ENCODE measurements at regions not wholly inside any gene's neighbourhood (a gene's known extent, or its start where the extent isn't known, plus 50 kb on each side); places are given as distances from the start of the nearest gene placed in this dataset.

DNA sequence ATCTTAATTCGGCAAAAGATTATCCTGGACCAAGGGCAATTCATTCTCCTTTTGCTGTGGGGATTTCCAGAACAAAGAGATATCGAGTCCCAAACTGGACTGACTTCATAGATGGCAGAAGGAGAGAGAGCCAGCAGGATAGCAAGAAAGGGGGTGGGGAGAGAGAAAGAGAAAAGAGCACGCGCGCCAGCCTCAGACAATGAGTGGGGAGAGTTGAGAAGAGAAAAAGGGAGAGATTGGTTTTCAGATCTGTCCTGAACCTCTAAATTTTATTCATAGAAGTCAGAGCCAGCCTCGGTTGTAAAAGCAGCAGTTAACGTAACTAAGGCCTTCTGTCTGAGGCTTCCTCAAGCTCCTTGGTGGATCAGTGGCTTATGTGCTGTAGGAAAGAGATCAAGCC, 55.3 kb upstream of the ALDH1B1 start:
- no peak overlapping the region for H3K4me3 Mint-ChIP-seq
- peaks cover 8% of the 10 kb centered on the region in 2 donors for H3K27me3 Mint-ChIP-seq
- peaks cover 0 to 2% (median 0%) of the 10 kb centered on the region in 3 donors for H3K9me3 Mint-ChIP-seq

GRCh38 chr9:38336341-38336740, 56.2 kb upstream of the ALDH1B1 start:
- DNase-seq (no peak), ATAC-seq (replicated peaks in 1 of 4) (no peak)
- Mint-ChIP-seq H3K27ac (no peak overlapping the region), H3K36me3 (no peaks in the 10 kb centered on the region), H3K9me3 (peaks cover 0 to 6% (median 0%) of the 10 kb centered on the region in 3 donors), H3K4me3 (no peak overlapping the region), H3K4me1 (no peaks in the 10 kb centered on the region), H3K27me3 (peaks cover 7 to 8% of the 10 kb centered on the region in 2 donors)
- Histone ChIP-seq H3K4me3 (ENCODE audit: control insufficient read depth in 1 of 2, extremely low read depth in 1 of 2, low read length in 1 of 2) (no peak overlapping the region), H3K9me3 (no peaks in the 10 kb centered on the region), H3K4me1 (ENCODE audit: control insufficient read depth in 1 of 2, extremely low read depth in 1 of 2, insufficient read depth in 2 of 2, low read length in 2 of 2) (no peaks in the 10 kb centered on the region), H3K27ac (ENCODE audit: low read length) (no peak overlapping the region), H3K36me3 (ENCODE audit: control insufficient read depth in 2 of 2, extremely low read depth in 1 of 2, insufficient read depth in 1 of 2, low read length in 1 of 2) (no peaks in the 10 kb centered on the region), H3K27me3 (replicated peaks in 1 of 2; ENCODE audit: control insufficient read depth in 2 of 2, extremely low read depth in 1 of 2, insufficient read depth in 2 of 2, low read length in 1 of 2) (peaks cover 0 to 11% of the 10 kb centered on the region in 2 experiments)
- WGBS (ENCODE audit: insufficient coverage) = 81% methylated on average over 6 of the region's 8 CpGs
- ChIA-PET POLR2A (no interaction called here), CTCF (no interaction called here)

More for the DNA sequence above, 55.3 kb upstream of the ALDH1B1 start:
- Mint-ChIP-seq H3K36me3 (no peaks in the 10 kb centered on the region), H3K4me1 (no peaks in the 10 kb centered on the region), H3K27ac (no peak overlapping the region)
- ChIA-PET POLR2A (no interaction called here), CTCF (no interaction called here)
- no peaks in the 10 kb centered on the region for H3K4me1 ChIP-seq (ENCODE audit: control insufficient read depth in 1 of 2, extremely low read depth in 1 of 2, insufficient read depth in 2 of 2, low read length in 2 of 2)
- 70% methylated on average over 2 of the region's 7 CpGs for WGBS (ENCODE audit: insufficient coverage)
- no peak overlapping the region for H3K27ac ChIP-seq (ENCODE audit: low read length)
- H3K27me3 ChIP-seq (replicated peaks in 1 of 2; ENCODE audit: control insufficient read depth in 2 of 2, extremely low read depth in 1 of 2, insufficient read depth in 2 of 2, low read length in 1 of 2) = peaks cover 0 to 11% of the 10 kb centered on the region in 2 experiments
- ATAC-seq (replicated peaks in 1 of 4) (no peak), DNase-seq (no peak)
- H3K36me3 ChIP-seq (ENCODE audit: control insufficient read depth in 2 of 2, extremely low read depth in 1 of 2, insufficient read depth in 1 of 2, low read length in 1 of 2) = no peaks in the 10 kb centered on the region
- no peak overlapping the region for H3K4me3 ChIP-seq (ENCODE audit: control insufficient read depth in 1 of 2, extremely low read depth in 1 of 2, low read length in 1 of 2)
- no peaks in the 10 kb centered on the region for H3K9me3 ChIP-seq

DNA sequence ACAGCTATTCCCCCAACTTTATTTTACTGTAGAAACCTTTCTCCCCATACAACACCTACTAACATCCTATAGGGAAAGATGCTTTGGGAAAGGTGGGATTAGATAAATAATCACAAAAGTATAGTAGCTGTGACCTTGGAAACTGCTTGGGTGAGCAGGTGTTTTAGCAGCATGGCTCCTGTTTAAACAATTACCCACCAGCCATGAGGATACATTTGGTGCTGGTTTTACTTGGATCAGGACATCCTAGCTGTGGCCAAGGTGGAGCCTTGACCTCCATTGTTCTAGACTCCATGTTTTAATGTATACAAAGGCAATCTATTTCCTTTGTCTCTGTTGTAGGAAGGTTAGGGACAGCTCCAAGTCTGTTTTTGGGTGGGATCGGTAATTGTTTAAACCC, 56.8 kb upstream of the ALDH1B1 start:
- Mint-ChIP-seq H3K36me3 (no peaks in the 10 kb centered on the region), H3K4me3 (no peak overlapping the region), H3K27ac (no peak overlapping the region), H3K27me3 (peaks cover 7 to 8% of the 10 kb centered on the region in 2 donors), H3K4me1 (no peaks in the 10 kb centered on the region), H3K9me3 (peaks cover 0 to 6% (median 0%) of the 10 kb centered on the region in 3 donors)
- peaks cover 0 to 11% of the 10 kb centered on the region in 2 experiments for H3K27me3 ChIP-seq (replicated peaks in 1 of 2; ENCODE audit: control insufficient read depth in 2 of 2, extremely low read depth in 1 of 2, insufficient read depth in 2 of 2, low read length in 1 of 2)
- no peaks in the 10 kb centered on the region for H3K4me1 ChIP-seq (ENCODE audit: control insufficient read depth in 1 of 2, extremely low read depth in 1 of 2, insufficient read depth in 2 of 2, low read length in 2 of 2)
- no peaks in the 10 kb centered on the region for H3K9me3 ChIP-seq
- ATAC-seq (replicated peaks in 1 of 4) (no peak), DNase-seq (no peak)
- POLR2A ChIA-PET = no interaction called here
- CTCF ChIA-PET = no interaction called here
- no peaks in the 10 kb centered on the region for H3K36me3 ChIP-seq (ENCODE audit: control insufficient read depth in 2 of 2, extremely low read depth in 1 of 2, insufficient read depth in 1 of 2, low read length in 1 of 2)
- H3K4me3 ChIP-seq (ENCODE audit: control insufficient read depth in 1 of 2, extremely low read depth in 1 of 2, low read length in 1 of 2) = no peak overlapping the region
- no peak overlapping the region for H3K27ac ChIP-seq (ENCODE audit: low read length)
- no CpG with 5 or more reads among the region's 1 CpG for WGBS (ENCODE audit: insufficient coverage)

GRCh38 chr9:38334234-38334633, 58.3 kb upstream of the ALDH1B1 start:
- peaks cover 0 to 6% (median 0%) of the 10 kb centered on the region in 3 donors for H3K9me3 Mint-ChIP-seq
- ChIA-PET CTCF (no interaction called here), POLR2A (no interaction called here)
- no peaks in the 10 kb centered on the region for H3K36me3 Mint-ChIP-seq
- H3K4me3 ChIP-seq (ENCODE audit: control insufficient read depth in 1 of 2, extremely low read depth in 1 of 2, low read length in 1 of 2) = no peak overlapping the region
- no peaks in the 10 kb centered on the region for H3K36me3 ChIP-seq (ENCODE audit: control insufficient read depth in 2 of 2, extremely low read depth in 1 of 2, insufficient read depth in 1 of 2, low read length in 1 of 2)
- ATAC-seq (replicated peaks in 1 of 4) (no peak), DNase-seq (no peak)
- WGBS (ENCODE audit: insufficient coverage) = 80% methylated on average over 1 of the region's 3 CpGs
- no peaks in the 10 kb centered on the region for H3K4me1 Mint-ChIP-seq
- H3K4me3 Mint-ChIP-seq = no peak overlapping the region
- H3K4me1 ChIP-seq (ENCODE audit: control insufficient read depth in 1 of 2, extremely low read depth in 1 of 2, insufficient read depth in 2 of 2, low read length in 2 of 2) = no peaks in the 10 kb centered on the region
- no peak overlapping the region for H3K27ac Mint-ChIP-seq
- no peaks in the 10 kb centered on the region for H3K9me3 ChIP-seq
- no peak overlapping the region for H3K27ac ChIP-seq (ENCODE audit: low read length)
- peaks cover 7% of the 10 kb centered on the region in 2 donors for H3K27me3 Mint-ChIP-seq
- peaks cover 0 to 7% of the 10 kb centered on the region in 2 experiments for H3K27me3 ChIP-seq (replicated peaks in 1 of 2; ENCODE audit: control insufficient read depth in 2 of 2, extremely low read depth in 1 of 2, insufficient read depth in 2 of 2, low read length in 1 of 2)

- ATAC-seq (replicated peaks in 1 of 4) = no peak
- ChIA-PET POLR2A (no interaction called here), CTCF (no interaction called here)
- H3K36me3 Mint-ChIP-seq = no peaks in the 10 kb centered on the region
- no peaks in the 10 kb centered on the region for H3K4me1 Mint-ChIP-seq
- Histone ChIP-seq H3K27me3 (replicated peaks in 1 of 2; ENCODE audit: control insufficient read depth in 2 of 2, extremely low read depth in 1 of 2, insufficient read depth in 2 of 2, low read length in 1 of 2) (peaks cover 0 to 8% of the 10 kb centered on the region in 2 experiments), H3K9me3 (no peaks in the 10 kb centered on the region), H3K36me3 (ENCODE audit: control insufficient read depth in 2 of 2, extremely low read depth in 1 of 2, insufficient read depth in 1 of 2, low read length in 1 of 2) (no peaks in the 10 kb centered on the region), H3K27ac (ENCODE audit: low read length) (no peak overlapping the region), H3K4me3 (ENCODE audit: control insufficient read depth in 1 of 2, extremely low read depth in 1 of 2, low read length in 1 of 2) (no peak overlapping the region), H3K4me1 (ENCODE audit: control insufficient read depth in 1 of 2, extremely low read depth in 1 of 2, insufficient read depth in 2 of 2, low read length in 2 of 2) (no peaks in the 10 kb centered on the region)
- 90% methylated on average over 2 of the region's 5 CpGs for WGBS (ENCODE audit: insufficient coverage)
- peaks cover 5% of the 10 kb centered on the region in 2 donors for H3K27me3 Mint-ChIP-seq
- H3K9me3 Mint-ChIP-seq = peaks cover 0 to 6% (median 0%) of the 10 kb centered on the region in 3 donors
- DNase-seq = no peak
- H3K4me3 Mint-ChIP-seq = no peak overlapping the region
- no peak overlapping the region for H3K27ac Mint-ChIP-seq
These were observed 59.5 kb upstream of the ALDH1B1 start for GRCh38 chr9:38333047-38333446.

GRCh38 chr9:38332625-38333024, 59.9 kb upstream of the ALDH1B1 start:
- Mint-ChIP-seq H3K4me3 (no peak overlapping the region), H3K4me1 (no peaks in the 10 kb centered on the region), H3K9me3 (peaks cover 0 to 6% (median 0%) of the 10 kb centered on the region in 3 donors), H3K27ac (no peak overlapping the region), H3K27me3 (peaks cover 5 to 8% of the 10 kb centered on the region in 2 donors), H3K36me3 (no peaks in the 10 kb centered on the region)
- no peak overlapping the region for H3K4me3 ChIP-seq (ENCODE audit: control insufficient read depth in 1 of 2, extremely low read depth in 1 of 2, low read length in 1 of 2)
- whole genome bisulfite sequencing (ENCODE audit: insufficient coverage) = 82% methylated on average over 2 of the region's 4 CpGs
- H3K9me3 ChIP-seq = no peaks in the 10 kb centered on the region
- ChIA-PET CTCF (no interaction called here), POLR2A (no interaction called here)
- DNase-seq (no peak), ATAC-seq (replicated peaks in 1 of 4) (no peak)
- H3K27me3 ChIP-seq (replicated peaks in 1 of 2; ENCODE audit: control insufficient read depth in 2 of 2, extremely low read depth in 1 of 2, insufficient read depth in 2 of 2, low read length in 1 of 2) = peaks cover 0 to 8% of the 10 kb centered on the region in 2 experiments
- no peak overlapping the region for H3K27ac ChIP-seq (ENCODE audit: low read length)
- no peaks in the 10 kb centered on the region for H3K4me1 ChIP-seq (ENCODE audit: control insufficient read depth in 1 of 2, extremely low read depth in 1 of 2, insufficient read depth in 2 of 2, low read length in 2 of 2)
- no peaks in the 10 kb centered on the region for H3K36me3 ChIP-seq (ENCODE audit: control insufficient read depth in 2 of 2, extremely low read depth in 1 of 2, insufficient read depth in 1 of 2, low read length in 1 of 2)

DNA sequence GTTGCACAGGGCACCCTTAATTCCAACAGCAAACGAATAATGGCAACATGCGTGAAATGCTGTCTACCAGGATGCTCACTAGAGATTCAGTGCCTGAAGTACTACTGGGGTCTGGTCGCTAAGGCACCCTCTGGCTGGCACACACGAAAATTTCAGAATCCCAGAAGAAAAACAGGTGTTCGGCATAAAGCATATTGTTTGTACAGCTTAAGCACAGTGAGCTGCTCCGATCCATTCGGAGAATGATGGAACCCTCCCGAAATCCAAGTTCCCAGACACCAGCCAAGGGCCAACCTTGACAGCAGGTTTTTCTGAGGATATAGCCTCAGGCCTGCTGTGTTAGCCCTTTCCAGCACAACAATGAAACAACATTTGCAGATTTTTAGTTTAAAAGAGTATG, 61.4 kb upstream of the ALDH1B1 start:
- Mint-ChIP-seq H3K4me3 (no peak overlapping the region), H3K36me3 (no peaks in the 10 kb centered on the region), H3K9me3 (peaks cover 0 to 6% (median 0%) of the 10 kb centered on the region in 3 donors), H3K27ac (no peak overlapping the region), H3K27me3 (peaks cover 5 to 12% of the 10 kb centered on the region in 2 donors), H3K4me1 (no peaks in the 10 kb centered on the region)
- H3K27me3 ChIP-seq (replicated peaks in 1 of 2; ENCODE audit: control insufficient read depth in 2 of 2, extremely low read depth in 1 of 2, insufficient read depth in 2 of 2, low read length in 1 of 2) = peaks cover 0 to 3% of the 10 kb centered on the region in 2 experiments
- no peaks in the 10 kb centered on the region for H3K36me3 ChIP-seq (ENCODE audit: control insufficient read depth in 2 of 2, extremely low read depth in 1 of 2, insufficient read depth in 1 of 2, low read length in 1 of 2)
- no peak overlapping the region for H3K4me3 ChIP-seq (ENCODE audit: control insufficient read depth in 1 of 2, extremely low read depth in 1 of 2, low read length in 1 of 2)
- ATAC-seq (replicated peaks in 1 of 4) = no peak
- no peaks in the 10 kb centered on the region for H3K9me3 ChIP-seq
- ChIA-PET POLR2A (no interaction called here), CTCF (no interaction called here)
- WGBS (ENCODE audit: insufficient coverage) = 91% methylated on average over 7 of the region's 8 CpGs
- no peak overlapping the region for H3K27ac ChIP-seq (ENCODE audit: low read length)
- H3K4me1 ChIP-seq (ENCODE audit: control insufficient read depth in 1 of 2, extremely low read depth in 1 of 2, insufficient read depth in 2 of 2, low read length in 2 of 2) = no peaks in the 10 kb centered on the region
- DNase-seq = no peak

All from T-cell (primary cell).